ENCODE measurements at regions not wholly inside any gene's neighbourhood (a gene's known extent, or its start where the extent isn't known, plus 50 kb on each side); places are given as distances from the start of the nearest gene placed in this dataset.
"Not testable (repeated sequence)": the region's sequence is repeated elsewhere in the genome, so short reads cannot be mapped to it uniquely, and the experiment has no call there.

- no peak for DNase-seq
Measured at GRCh38 chr5:72647806-72648205, 140.6 kb upstream of the ZNF366 start.

GRCh38 chr5:72646246-72646866, 139.1 kb upstream of the ZNF366 start:
- DNase-seq, result no peak

GRCh38 chr5:72645064-72645846, 138.0 kb upstream of the ZNF366 start:
- no peak for DNase-seq

- DNase-seq, result no peak
Measured at GRCh38 chr5:72644296-72644695, 137.1 kb upstream of the ZNF366 start.

GRCh38 chr5:72641164-72641563, 134.0 kb upstream of the ZNF366 start:
- DNase-seq, result no peak

GRCh38 chr5:72637058-72637457, 129.8 kb upstream of the ZNF366 start:
- no peak for DNase-seq

GRCh38 chr5:72636565-72636964, 129.4 kb upstream of the ZNF366 start:
- not testable (repeated sequence) for DNase-seq

- DNase-seq, result no peak
Measured at GRCh38 chr5:72634444-72634843, 127.2 kb upstream of the ZNF366 start.

- DNase-seq, result no peak
Measured at GRCh38 chr5:72633649-72634048, 126.4 kb upstream of the ZNF366 start.

GRCh38 chr5:72633041-72633445, 125.8 kb upstream of the ZNF366 start:
- DNase-seq, result no peak

GRCh38 chr5:72630721-72631120, 123.5 kb upstream of the ZNF366 start:
- no peak for DNase-seq

- no peak for DNase-seq
Measured at GRCh38 chr5:72630081-72630480, 122.9 kb upstream of the ZNF366 start.

- no peak for DNase-seq
Measured at GRCh38 chr5:72628771-72629371, 121.7 kb upstream of the ZNF366 start.

GRCh38 chr5:72625332-72625731, 118.1 kb upstream of the ZNF366 start:
- no peak for DNase-seq

- no peak for DNase-seq
Measured at GRCh38 chr5:72624641-72625236, 117.5 kb upstream of the ZNF366 start.

- no peak for DNase-seq
Measured at GRCh38 chr5:72623936-72624335, 116.7 kb upstream of the ZNF366 start.

- no peak for DNase-seq
Measured at GRCh38 chr5:72623323-72623722, 116.1 kb upstream of the ZNF366 start.

GRCh38 chr5:72622170-72622760, 115.1 kb upstream of the ZNF366 start:
- no peak for DNase-seq

GRCh38 chr5:72621576-72621975, 114.4 kb upstream of the ZNF366 start:
- no peak for DNase-seq

- DNase-seq, result no peak
Measured at GRCh38 chr5:72619677-72620076, 112.5 kb upstream of the ZNF366 start.

- DNase-seq, result no peak
Measured at GRCh38 chr5:72619251-72619650, 112.0 kb upstream of the ZNF366 start.

- DNase-seq, result no peak
Measured at GRCh38 chr5:72618708-72619107, 111.5 kb upstream of the ZNF366 start.

GRCh38 chr5:72615061-72615460, 107.9 kb upstream of the ZNF366 start:
- no peak for DNase-seq

Data from stimulated activated naive CD4-positive, alpha-beta T cell treated with Interleukin-2 at 50 U/mL for 16 hours (primary cell).